ENCODE measurements at regions not wholly inside any gene's neighbourhood (a gene's known extent, or its start where the extent isn't known, plus 50 kb on each side); places are given as distances from the start of the nearest gene placed in this dataset.

GRCh38 chr6:43943099-43943766 lies 173.2 kb downstream of the VEGFA start:
- H3K4me3 ChIP-seq (ENCODE audit: low read depth, low read length): no peak overlapping the region
- DNase-seq (ENCODE audit: low read depth): no peak
- no peaks in the 10 kb centered on the region for H3K27me3 ChIP-seq (ENCODE audit: control insufficient read depth, insufficient read depth, low read length)
- H3K36me3 ChIP-seq (ENCODE audit: control insufficient read depth, insufficient read depth, low read length): no peaks in the 10 kb centered on the region
- no peak for TF ChIP-seq CTCF (IDR thresholded peaks at IDR 0.05; ENCODE audit: insufficient read depth, low read length, poor library complexity, severe bottlenecking)

- Histone ChIP-seq H3K36me3 (ENCODE audit: control insufficient read depth, insufficient read depth, low read length) (no peaks in the 10 kb centered on the region), H3K27me3 (ENCODE audit: control insufficient read depth, insufficient read depth, low read length) (no peaks in the 10 kb centered on the region), H3K4me3 (ENCODE audit: low read depth, low read length) (no peak overlapping the region)
- no peak for TF ChIP-seq CTCF (IDR thresholded peaks at IDR 0.05; ENCODE audit: insufficient read depth, low read length, poor library complexity, severe bottlenecking)
- no peak for DNase-seq (ENCODE audit: low read depth)
Measured at GRCh38 chr6:43942616-43943015, 172.6 kb downstream of the VEGFA start.

GRCh38 chr6:43942011-43942442 lies 172.0 kb downstream of the VEGFA start:
- no peaks in the 10 kb centered on the region for H3K36me3 ChIP-seq (ENCODE audit: control insufficient read depth, insufficient read depth, low read length)
- H3K4me3 ChIP-seq (ENCODE audit: low read depth, low read length): no peak overlapping the region
- no peak for TF ChIP-seq CTCF (IDR thresholded peaks at IDR 0.05; ENCODE audit: insufficient read depth, low read length, poor library complexity, severe bottlenecking)
- DNase-seq (ENCODE audit: low read depth): no peak
- no peaks in the 10 kb centered on the region for H3K27me3 ChIP-seq (ENCODE audit: control insufficient read depth, insufficient read depth, low read length)

GRCh38 chr6:43941174-43941573 lies 171.2 kb downstream of the VEGFA start:
- H3K27me3 ChIP-seq (ENCODE audit: control insufficient read depth, insufficient read depth, low read length): no peaks in the 10 kb centered on the region
- no peaks in the 10 kb centered on the region for H3K36me3 ChIP-seq (ENCODE audit: control insufficient read depth, insufficient read depth, low read length)
- no peak overlapping the region for H3K4me3 ChIP-seq (ENCODE audit: low read depth, low read length)
- TF ChIP-seq CTCF (IDR thresholded peaks at IDR 0.05; ENCODE audit: insufficient read depth, low read length, poor library complexity, severe bottlenecking): no peak
- no peak for DNase-seq (ENCODE audit: low read depth)

GRCh38 chr6:43940393-43941087 lies 170.5 kb downstream of the VEGFA start:
- TF ChIP-seq CTCF (IDR thresholded peaks at IDR 0.05; ENCODE audit: insufficient read depth, low read length, poor library complexity, severe bottlenecking): no peak
- no peak overlapping the region for H3K4me3 ChIP-seq (ENCODE audit: low read depth, low read length)
- DNase-seq (ENCODE audit: low read depth): no peak
- H3K36me3 ChIP-seq (ENCODE audit: control insufficient read depth, insufficient read depth, low read length): no peaks in the 10 kb centered on the region
- H3K27me3 ChIP-seq (ENCODE audit: control insufficient read depth, insufficient read depth, low read length): no peaks in the 10 kb centered on the region

- TF ChIP-seq CTCF (IDR thresholded peaks at IDR 0.05; ENCODE audit: insufficient read depth, low read length, poor library complexity, severe bottlenecking): no peak
- no peaks in the 10 kb centered on the region for H3K36me3 ChIP-seq (ENCODE audit: control insufficient read depth, insufficient read depth, low read length)
- no peaks in the 10 kb centered on the region for H3K27me3 ChIP-seq (ENCODE audit: control insufficient read depth, insufficient read depth, low read length)
- DNase-seq (ENCODE audit: low read depth): no peak
- H3K4me3 ChIP-seq (ENCODE audit: low read depth, low read length): no peak overlapping the region
Measured at GRCh38 chr6:43940071-43940392, 170.0 kb downstream of the VEGFA start.
